Natural killer cell (primary cell): ENCODE measurements at regions not wholly inside any gene's neighbourhood (a gene's known extent, or its start where the extent isn't known, plus 50 kb on each side); places are given as distances from the start of the nearest gene placed in this dataset.

Experiments used
- ATAC-seq, 3 donors: fragments of 150-1000 bp in 2 of 3; fragments of 200-7000 bp in 1 of 3; cut with Tn5 transposase; 1 replicate in 1 of 3; 2 replicates in 2 of 3; pipeline ENCODE4 v1.10.0; 2021; ENCODE audit warnings: mild to moderate bottlenecking in 2 of 3, moderate library complexity in 2 of 3
- DNase-seq, 2 donors: peaks; one replicate each; pipeline versions ENCODE4 v3.0.0 to v3.0.0-alpha.2; 2013 to 2021; ENCODE audit warnings: mixed read lengths in 1 of 2
- H3K27ac ChIP-seq: one replicate; pipeline ENCODE4 v1.5.1; 2013; ENCODE audit warnings: mild to moderate bottlenecking, low read length
- H3K27me3 ChIP-seq: one replicate; pipeline ENCODE4 v1.6.1; 2013; ENCODE audit warnings: low read length; ENCODE audit not compliant: control insufficient read depth, insufficient read depth
- H3K36me3 ChIP-seq: one replicate; pipeline ENCODE4 v1.6.1; 2013; ENCODE audit warnings: low read length; ENCODE audit not compliant: control insufficient read depth, insufficient read depth
- H3K4me1 ChIP-seq: one replicate; pipeline ENCODE4 v1.6.1; 2013; ENCODE audit warnings: low read length; ENCODE audit not compliant: control insufficient read depth, insufficient read depth
- H3K4me3 ChIP-seq: one replicate; pipeline ENCODE4 v1.5.1; 2013; ENCODE audit warnings: low read length
- H3K9me3 ChIP-seq: one replicate; pipeline ENCODE4 v1.6.1; 2013; ENCODE audit warnings: low read length; ENCODE audit not compliant: control insufficient read depth, insufficient read depth
- H3K27ac Mint-ChIP-seq, 2 donors: one replicate each; pipeline ENCODE4 v1.8.0; 2022; ENCODE audit warnings: mild to moderate bottlenecking in 2 of 2, mixed read lengths in 2 of 2, moderate library complexity in 1 of 2
- H3K27me3 Mint-ChIP-seq, 2 donors: one replicate each; pipeline ENCODE4 v1.8.0; 2022; ENCODE audit warnings: low read depth in 2 of 2, mixed read lengths in 2 of 2
- H3K36me3 Mint-ChIP-seq: one replicate; pipeline ENCODE4 v1.8.0; 2022; ENCODE audit warnings: mixed read lengths
- H3K4me1 Mint-ChIP-seq, 2 donors: one replicate each; pipeline ENCODE4 v1.8.0; 2022; ENCODE audit warnings: mixed read lengths in 2 of 2
- H3K4me3 Mint-ChIP-seq: one replicate; pipeline ENCODE4 v1.8.0; 2022; ENCODE audit warnings: mild to moderate bottlenecking, moderate library complexity, mixed read lengths
- H3K9me3 Mint-ChIP-seq, 2 donors: one replicate each; pipeline ENCODE4 v1.8.0; 2022; ENCODE audit warnings: mixed read lengths in 2 of 2
- CTCF ChIP-seq: fragments of 200-600 bp; IDR thresholded peaks from one replicate; pipeline ENCODE4 v1.8.0; 2022; ENCODE audit warnings: antibody characterized with exemption
- WGBS: methylation state at CpG from one replicate; pipeline ENCODE4 v1.1.7; 2013; ENCODE audit warnings: missing lambda C conversion rate; ENCODE audit not compliant: insufficient coverage; 5-methylcytosine and 5-hydroxymethylcytosine counted together
- intact Hi-C: fragments of 100-400 bp; cut with micrococcal nuclease; formaldehyde crosslinking; loops from one replicate; pipeline ENCODE4 v1.14.2; 2022

DNA sequence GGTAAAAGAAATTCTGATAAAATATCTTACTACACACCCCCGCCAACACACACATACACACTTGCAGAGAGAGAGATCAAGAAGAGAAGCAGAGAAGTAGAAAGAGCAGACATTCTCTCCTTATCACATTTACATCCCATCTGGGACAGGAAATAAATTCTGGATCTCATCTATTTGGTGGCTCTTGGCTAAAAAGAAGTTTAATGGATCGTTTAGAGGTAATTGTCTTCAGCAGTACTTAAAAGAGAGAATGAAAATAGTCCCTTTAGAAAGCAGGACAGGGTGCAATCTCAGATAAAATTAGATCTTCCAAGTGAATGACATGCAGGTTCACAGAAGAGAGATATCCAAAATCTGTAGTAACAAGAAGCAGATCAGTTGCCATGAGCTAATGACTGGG lies 1392.5 kb downstream of the RAPGEF2 start:
- DNase-seq (no peak), ATAC-seq (no peak)
- Histone ChIP-seq H3K27me3 (no peaks in the 10 kb centered on the region), H3K4me1 (no peaks in the 10 kb centered on the region), H3K4me3 (no peak overlapping the region), H3K36me3 (no peaks in the 10 kb centered on the region), H3K27ac (no peak overlapping the region), H3K9me3 (peaks cover 3% of the 10 kb centered on the region)
- WGBS, result 60% methylated on average over 1 of the region's 2 CpGs
- no peak overlapping the region for H3K27ac Mint-ChIP-seq
- H3K4me3 Mint-ChIP-seq, result no peak overlapping the region
- H3K36me3 Mint-ChIP-seq, result peaks cover 13% of the 10 kb centered on the region
- no peak for TF ChIP-seq CTCF
- intact Hi-C loops, result no loop called here
- H3K4me1 Mint-ChIP-seq, result no peaks in the 10 kb centered on the region
- H3K9me3 Mint-ChIP-seq, result peaks cover 18% of the 10 kb centered on the region in 2 donors
- no peaks in the 10 kb centered on the region for H3K27me3 Mint-ChIP-seq

GRCh38 chr4:160498211-160498610 lies 1395.3 kb downstream of the RAPGEF2 start:
- 84% methylated on average over 4 of the region's 4 CpGs for WGBS
- H3K27me3 Mint-ChIP-seq, result no peaks in the 10 kb centered on the region
- H3K9me3 Mint-ChIP-seq, result peaks cover 23 to 27% of the 10 kb centered on the region in 2 donors
- H3K9me3 ChIP-seq, result peaks cover 1% of the 10 kb centered on the region
- H3K36me3 Mint-ChIP-seq, result peaks cover 13% of the 10 kb centered on the region
- H3K27me3 ChIP-seq, result no peaks in the 10 kb centered on the region
- H3K4me3 Mint-ChIP-seq, result no peak overlapping the region
- H3K4me1 ChIP-seq, result no peaks in the 10 kb centered on the region
- H3K27ac ChIP-seq, result no peak overlapping the region
- no peak overlapping the region for H3K27ac Mint-ChIP-seq
- H3K36me3 ChIP-seq, result no peaks in the 10 kb centered on the region
- ATAC-seq, result no peak
- TF ChIP-seq CTCF, result no peak
- H3K4me1 Mint-ChIP-seq, result no peaks in the 10 kb centered on the region
- no peak for DNase-seq
- intact Hi-C loops, result no loop called here
- no peak overlapping the region for H3K4me3 ChIP-seq

DNA sequence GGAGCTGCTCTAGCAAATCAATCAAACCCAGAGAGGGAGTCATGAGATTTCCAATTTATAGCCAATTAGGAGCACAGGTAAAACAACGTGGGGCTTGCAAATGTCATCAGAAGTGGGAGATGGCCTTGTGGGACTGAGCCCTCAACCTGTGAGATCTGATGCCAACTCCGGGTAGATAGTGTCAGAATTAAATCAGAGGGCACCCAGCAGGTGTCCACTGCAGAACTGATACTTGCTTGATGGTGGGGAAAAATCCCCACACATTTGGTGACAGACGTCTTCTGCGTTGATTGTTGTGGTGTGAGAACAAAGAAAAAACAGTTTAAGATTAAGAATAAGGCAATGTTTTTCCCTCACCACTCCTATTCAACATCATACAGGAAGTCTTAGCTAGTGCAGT lies 1402.8 kb downstream of the RAPGEF2 start:
- no peak for TF ChIP-seq CTCF
- H3K4me3 Mint-ChIP-seq, result no peak overlapping the region
- no peaks in the 10 kb centered on the region for H3K27me3 Mint-ChIP-seq
- Histone ChIP-seq H3K36me3 (no peaks in the 10 kb centered on the region), H3K27me3 (no peaks in the 10 kb centered on the region), H3K9me3 (no peaks in the 10 kb centered on the region), H3K4me1 (no peaks in the 10 kb centered on the region), H3K27ac (no peak overlapping the region), H3K4me3 (no peak overlapping the region)
- peaks cover 11 to 12% of the 10 kb centered on the region in 2 donors for H3K9me3 Mint-ChIP-seq
- no peaks in the 10 kb centered on the region for H3K4me1 Mint-ChIP-seq
- H3K36me3 Mint-ChIP-seq, result no peaks in the 10 kb centered on the region
- ATAC-seq (no peak), DNase-seq (no peak)
- 70% methylated on average over 2 of the region's 4 CpGs for WGBS
- H3K27ac Mint-ChIP-seq, result no peak overlapping the region
- intact Hi-C loops, result no loop called here

GRCh38 chr4:160510928-160511327 lies 1408.0 kb downstream of the RAPGEF2 start:
- intact Hi-C loops, result no loop called here
- H3K4me1 Mint-ChIP-seq, result no peaks in the 10 kb centered on the region
- H3K4me3 ChIP-seq, result no peak overlapping the region
- H3K27ac Mint-ChIP-seq, result no peak overlapping the region
- no peaks in the 10 kb centered on the region for H3K4me1 ChIP-seq
- DNase-seq (no peak), ATAC-seq (no peak)
- H3K27me3 ChIP-seq, result no peaks in the 10 kb centered on the region
- no peak overlapping the region for H3K27ac ChIP-seq
- no peak overlapping the region for H3K4me3 Mint-ChIP-seq
- H3K36me3 ChIP-seq, result no peaks in the 10 kb centered on the region
- H3K36me3 Mint-ChIP-seq, result no peaks in the 10 kb centered on the region
- H3K9me3 Mint-ChIP-seq, result peaks cover 3 to 4% of the 10 kb centered on the region in 2 donors
- H3K27me3 Mint-ChIP-seq, result no peaks in the 10 kb centered on the region
- H3K9me3 ChIP-seq, result no peaks in the 10 kb centered on the region
- no peak for TF ChIP-seq CTCF
